PC-9 (cell line): ENCODE measurements at regions not wholly inside any gene's neighbourhood (a gene's known extent, or its start where the extent isn't known, plus 50 kb on each side); places are given as distances from the start of the nearest gene placed in this dataset.
A peak's percentile ranks its signal among the peaks of the same experiment; 100 is the strongest.

Experiments
- BruUV-seq: library from RNA; stranded (reverse); fragments of 400-500 nt; replicated peaks from 2 replicates; lab custom pipeline; 2021; lab: Mats Ljungman, UMichigan
- CTCF ChIA-PET: fragments of 300-600 bp; sonication (Branson Sonifier 250); formaldehyde crosslinking; loops from one replicate; lab custom pipeline; 2022; ENCODE audit warnings: antibody characterized with exemption; lab: Charles Lee
- POLR2A ChIA-PET: fragments of 300-600 bp; sonication (Branson Sonifier 250); formaldehyde crosslinking; loops from one replicate; lab custom pipeline; 2022; ENCODE audit warnings: antibody characterized with exemption; ENCODE audit not compliant: unreplicated experiment; lab: Charles Lee
- DNase-seq, 2 experiments: peaks; one replicate each; pipeline versions ENCODE4 v3.0.0 to v3.0.0-alpha.2; 2015 to 2022; ENCODE audit warnings: mixed read lengths in 1 of 2
- H2AFZ ChIP-seq: fragments of 200-600 bp; sonication (generic); 2 replicates; pipeline ENCODE4 v1.8.1; 2017; ENCODE audit warnings: antibody characterized with exemption
- H3F3A ChIP-seq: fragments of 200-600 bp; sonication (generic); 2 replicates; pipeline ENCODE4 v1.8.1; 2017; ENCODE audit warnings: antibody characterized with exemption, mild to moderate bottlenecking, low read depth; ENCODE audit not compliant: insufficient read depth
- H3K27ac ChIP-seq: fragments of 200-600 bp; sonication (generic); 2 replicates; pipeline ENCODE4 v1.6.1; 2016; ENCODE audit warnings: mixed run types
- H3K27me3 ChIP-seq: fragments of 200-600 bp; sonication (generic); 2 replicates; pipeline ENCODE4 v1.6.1; 2016; ENCODE audit warnings: low read depth, mixed run types; ENCODE audit not compliant: insufficient read depth
- H3K36me3 ChIP-seq: fragments of 200-600 bp; sonication (generic); 2 replicates; pipeline ENCODE4 v1.6.1; 2016; ENCODE audit warnings: low read depth, mixed run types
- H3K4me1 ChIP-seq: fragments of 200-600 bp; sonication (generic); replicated peaks from 2 replicates; pipeline ENCODE4 v1.6.1; 2016; ENCODE audit warnings: mixed run types; ENCODE audit not compliant: insufficient read depth
- H3K4me2 ChIP-seq: fragments of 200-600 bp; sonication (generic); 2 replicates; pipeline ENCODE4 v1.6.1; 2017; ENCODE audit warnings: mixed run types
- H3K4me3 ChIP-seq: fragments of 200-600 bp; sonication (generic); 2 replicates; pipeline ENCODE4 v1.6.1; 2016; ENCODE audit warnings: mixed run types
- H3K79me2 ChIP-seq: fragments of 200-600 bp; sonication (generic); 2 replicates; pipeline ENCODE4 v1.6.1; 2017; ENCODE audit warnings: low read depth, mixed run types
- H3K9me2 ChIP-seq: fragments of 200-600 bp; sonication (generic); 2 replicates; pipeline ENCODE4 v1.8.1; 2017; ENCODE audit warnings: mild to moderate bottlenecking; ENCODE audit not compliant: insufficient read depth
- H3K9me3 ChIP-seq: fragments of 200-600 bp; sonication (generic); 2 replicates; pipeline ENCODE4 v1.8.1; 2016; ENCODE audit warnings: low read depth; ENCODE audit not compliant: insufficient read depth
- H4K20me1 ChIP-seq: fragments of 200-600 bp; sonication (generic); 2 replicates; pipeline ENCODE4 v1.8.1; 2017; ENCODE audit not compliant: insufficient read depth
- EZH2 ChIP-seq: fragments of 200-600 bp; sonication (generic); IDR thresholded peaks from 2 replicates; pipeline ENCODE4 v1.8.0; 2017; ENCODE audit warnings: antibody characterized with exemption, low read depth
- intact Hi-C: fragments of 100-400 bp; cut with micrococcal nuclease; formaldehyde crosslinking; loops from one replicate; pipeline ENCODE4 v1.10.0; 2022; ENCODE audit not compliant: unreplicated experiment
- TF ChIP-seq, protein P1 (sequence below): fragments of 200-600 bp; sonication (generic); conservative IDR thresholded peaks from 2 replicates; pipeline ENCODE4 v1.6.1; 2017; ENCODE audit warnings: mixed run types, antibody characterized with exemption, mild to moderate bottlenecking, moderate library complexity

DNA sequence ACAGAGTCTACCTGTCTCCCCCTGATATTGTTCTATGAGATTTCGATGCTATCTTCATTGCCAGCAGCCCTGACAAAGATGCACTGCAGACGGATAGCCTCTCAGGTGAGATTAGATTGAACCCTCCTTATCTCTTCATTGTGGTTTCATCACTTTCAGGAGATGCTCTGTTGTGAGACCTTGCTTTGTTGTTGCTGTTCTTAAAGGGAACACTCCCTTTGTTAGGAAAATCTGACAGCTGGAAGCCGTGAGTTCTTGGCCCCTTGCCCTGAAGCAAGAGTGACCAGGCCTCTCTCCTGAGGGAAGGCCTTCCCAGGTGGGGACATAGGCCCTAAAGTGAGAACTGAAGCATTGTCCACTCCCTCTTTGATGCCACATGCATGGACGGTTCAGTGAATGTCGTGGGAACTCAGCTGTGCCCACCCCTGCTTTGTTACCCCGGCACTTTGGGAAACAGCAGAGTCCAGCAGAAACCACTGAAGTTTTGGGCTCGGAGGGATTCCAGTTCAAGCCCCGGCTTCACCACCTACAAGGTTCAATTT lies 976.1 kb downstream of the TBC1D22A start:
- H3K36me3 ChIP-seq: no peaks in the 10 kb centered on the region
- DNase-seq: no peak
- H3K27ac ChIP-seq: no peak overlapping the region
- ChIA-PET POLR2A (no interaction called here), CTCF (no interaction called here)
- H3K4me3 ChIP-seq: no peak overlapping the region
- H3F3A ChIP-seq: peaks cover 19% of the 10 kb centered on the region
- TF ChIP-seq, protein P1, sequence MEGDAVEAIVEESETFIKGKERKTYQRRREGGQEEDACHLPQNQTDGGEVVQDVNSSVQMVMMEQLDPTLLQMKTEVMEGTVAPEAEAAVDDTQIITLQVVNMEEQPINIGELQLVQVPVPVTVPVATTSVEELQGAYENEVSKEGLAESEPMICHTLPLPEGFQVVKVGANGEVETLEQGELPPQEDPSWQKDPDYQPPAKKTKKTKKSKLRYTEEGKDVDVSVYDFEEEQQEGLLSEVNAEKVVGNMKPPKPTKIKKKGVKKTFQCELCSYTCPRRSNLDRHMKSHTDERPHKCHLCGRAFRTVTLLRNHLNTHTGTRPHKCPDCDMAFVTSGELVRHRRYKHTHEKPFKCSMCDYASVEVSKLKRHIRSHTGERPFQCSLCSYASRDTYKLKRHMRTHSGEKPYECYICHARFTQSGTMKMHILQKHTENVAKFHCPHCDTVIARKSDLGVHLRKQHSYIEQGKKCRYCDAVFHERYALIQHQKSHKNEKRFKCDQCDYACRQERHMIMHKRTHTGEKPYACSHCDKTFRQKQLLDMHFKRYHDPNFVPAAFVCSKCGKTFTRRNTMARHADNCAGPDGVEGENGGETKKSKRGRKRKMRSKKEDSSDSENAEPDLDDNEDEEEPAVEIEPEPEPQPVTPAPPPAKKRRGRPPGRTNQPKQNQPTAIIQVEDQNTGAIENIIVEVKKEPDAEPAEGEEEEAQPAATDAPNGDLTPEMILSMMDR: no peak
- TF ChIP-seq EZH2: no peak
- no TSS peak for BruUV-seq
- H3K27me3 ChIP-seq: no peaks in the 10 kb centered on the region
- intact Hi-C loops: no loop called here
- no peak overlapping the region for H2AFZ ChIP-seq
- H3K79me2 ChIP-seq: no peaks in the 10 kb centered on the region
- H4K20me1 ChIP-seq: no peaks in the 10 kb centered on the region; the same call in 1 of the 2 replicates
- H3K9me2 ChIP-seq: no peaks in the 10 kb centered on the region
- no peak overlapping the region for H3K4me2 ChIP-seq
- H3K9me3 ChIP-seq: no peaks in the 10 kb centered on the region
- H3K4me1 ChIP-seq: peaks cover 25% of the 10 kb centered on the region

DNA sequence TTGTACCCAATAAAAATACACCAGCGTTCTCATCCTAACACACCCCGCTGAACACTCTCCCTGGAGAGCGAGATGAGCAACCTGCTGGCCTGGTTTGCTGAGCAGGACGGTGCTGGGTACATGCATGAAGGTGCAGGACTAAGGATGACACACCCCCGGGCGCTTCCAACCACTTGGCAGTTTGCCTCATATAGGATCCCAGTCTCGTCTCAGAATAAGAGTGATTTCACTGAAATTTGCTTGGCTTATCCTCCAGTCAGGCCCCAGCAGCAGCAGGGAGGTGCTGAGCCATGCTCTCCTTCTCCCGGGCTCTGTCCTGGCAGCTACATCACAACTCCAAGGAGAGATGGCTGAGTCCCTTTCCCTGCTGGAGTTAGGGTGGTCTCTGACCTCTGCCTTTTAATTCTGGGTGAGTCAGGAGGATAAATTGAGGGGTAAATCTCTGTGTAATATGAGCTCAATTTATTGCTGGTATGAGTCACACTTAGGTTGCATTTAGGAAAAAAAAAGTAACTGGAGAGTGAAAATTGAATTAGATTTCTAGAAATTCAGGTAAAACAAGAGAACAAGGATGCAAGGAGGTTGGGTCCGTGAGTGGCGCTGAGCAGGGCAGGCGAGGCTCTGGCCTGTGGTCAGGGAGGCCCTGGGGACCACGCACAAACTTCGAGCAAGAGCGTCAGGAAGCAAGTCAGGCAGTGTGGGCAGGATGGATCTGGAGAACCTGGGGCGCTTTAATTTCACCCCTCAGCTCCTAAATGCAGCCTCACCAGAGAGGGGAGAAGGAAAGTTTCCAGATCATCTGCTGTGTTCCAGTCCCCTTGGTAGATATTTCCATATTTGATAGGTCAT lies 974.0 kb downstream of the TBC1D22A start:
- no peaks in the 10 kb centered on the region for H3K36me3 ChIP-seq
- H3K27ac ChIP-seq: peak overlapping the region; percentile 55
- DNase-seq: peak; percentile 59 to 75
- H4K20me1 ChIP-seq: no peaks in the 10 kb centered on the region; the same call in 1 of the 2 replicates
- ChIA-PET CTCF (no interaction called here), POLR2A (interaction anchor here (0.6 kb wide), 1 partner anchor 282 kb away, joined by 4 read pairs; no protein-coding TSS in a partner anchor)
- H3K79me2 ChIP-seq: no peaks in the 10 kb centered on the region
- H3K9me2 ChIP-seq: no peaks in the 10 kb centered on the region
- no peaks in the 10 kb centered on the region for H3K9me3 ChIP-seq
- H3K27me3 ChIP-seq: no peaks in the 10 kb centered on the region
- peak overlapping the region; percentile 60 for H3K4me2 ChIP-seq
- H3K4me1 ChIP-seq: peaks cover 25% of the 10 kb centered on the region
- no TSS peak for BruUV-seq
- no peak overlapping the region for H2AFZ ChIP-seq
- H3K4me3 ChIP-seq: no peak overlapping the region
- TF ChIP-seq, protein P1: no peak
- no peak for TF ChIP-seq EZH2
- H3F3A ChIP-seq: peaks cover 19% of the 10 kb centered on the region
- intact Hi-C loops: loop anchor here (2.0 kb wide), 1 partner anchor 100 kb away; no protein-coding TSS in a partner anchor

DNA sequence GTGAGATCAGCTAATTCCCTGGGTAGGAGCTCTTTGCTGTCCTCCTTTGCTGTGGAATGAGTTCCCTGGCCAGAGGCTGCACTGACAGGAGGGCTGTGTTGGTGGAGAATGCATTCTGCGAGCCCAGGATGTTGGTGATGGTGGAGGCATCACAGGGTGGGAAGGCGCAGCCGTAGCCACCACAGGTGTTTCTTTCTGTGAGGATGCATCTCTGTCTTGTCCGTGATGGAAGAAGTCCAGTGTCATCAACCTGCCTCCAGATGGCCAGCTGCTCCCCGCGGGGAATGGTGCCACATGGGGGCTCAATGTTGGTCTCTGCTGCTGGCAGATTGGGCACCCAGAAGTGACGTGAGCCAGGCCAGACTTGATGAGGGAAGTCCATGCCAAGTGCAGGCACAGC lies 972.1 kb downstream of the TBC1D22A start:
- no peaks in the 10 kb centered on the region for H3K79me2 ChIP-seq
- H3K27me3 ChIP-seq: no peaks in the 10 kb centered on the region
- BruUV-seq: no TSS peak
- H3K27ac ChIP-seq: no peak overlapping the region
- H3K9me3 ChIP-seq: 0 out of 2 replicates have a peak, but pooled peaks cover 10% of the 10 kb centered on the region
- no peak overlapping the region for H3K4me2 ChIP-seq
- H4K20me1 ChIP-seq: no peaks in the 10 kb centered on the region; the same call in 1 of the 2 replicates
- no peaks in the 10 kb centered on the region for H3K9me2 ChIP-seq
- peaks cover 25% of the 10 kb centered on the region for H3K4me1 ChIP-seq
- H2AFZ ChIP-seq: no peak overlapping the region
- intact Hi-C loops: no loop called here
- TF ChIP-seq, protein P1: no peak
- TF ChIP-seq EZH2: no peak
- no peak overlapping the region for H3K4me3 ChIP-seq
- ChIA-PET POLR2A (no interaction called here), CTCF (no interaction called here)
- peaks cover 19% of the 10 kb centered on the region for H3F3A ChIP-seq
- no peak for DNase-seq
- no peaks in the 10 kb centered on the region for H3K36me3 ChIP-seq
